GM18519 (cell line): ENCODE measurements at regions not wholly inside any gene's neighbourhood (a gene's known extent, or its start where the extent isn't known, plus 50 kb on each side); places are given as distances from the start of the nearest gene placed in this dataset.
A peak's percentile ranks its signal among the peaks of the same experiment; 100 is the strongest.
"Not testable (repeated sequence)": the region's sequence is repeated elsewhere in the genome, so short reads cannot be mapped to it uniquely, and the experiment has no call there.

Experiments used
- ATAC-seq: cut with Tn5 transposase; IDR thresholded peaks from one replicate; pipeline ENCODE4 v1.9.1; 2021; ENCODE audit warnings: mild to moderate bottlenecking, moderate library complexity; ENCODE audit not compliant: unreplicated experiment, low FRiP score

- no peak for ATAC-seq
Observed at GRCh38 chr2:104904889-104905288, 51.0 kb downstream of the POU3F3 start.

- ATAC-seq: no peak
Observed at GRCh38 chr2:104909317-104909716, 55.4 kb downstream of the POU3F3 start.

- peak; percentile 44 for ATAC-seq
Observed at GRCh38 chr2:104914509-104914908, 60.6 kb downstream of the POU3F3 start.

GRCh38 chr2:104915107-104915793 is 61.3 kb downstream of the POU3F3 start:
- ATAC-seq: no peak

GRCh38 chr2:104919127-104919526 is 65.2 kb downstream of the POU3F3 start:
- ATAC-seq: no peak

- ATAC-seq: no peak
Observed at GRCh38 chr2:104923665-104924064, 69.8 kb downstream of the POU3F3 start.

- ATAC-seq: no peak
Observed at GRCh38 chr2:104929663-104930062, 75.7 kb downstream of the POU3F3 start.

GRCh38 chr2:104930732-104931131 is 76.8 kb downstream of the POU3F3 start:
- ATAC-seq: no peak

- peak; percentile 46 for ATAC-seq
Observed at GRCh38 chr2:104932243-104932642, 78.3 kb downstream of the POU3F3 start.

GRCh38 chr2:104933151-104933917 is 79.4 kb downstream of the POU3F3 start:
- no peak for ATAC-seq

- no peak for ATAC-seq
Observed at GRCh38 chr2:104936527-104936926, 82.6 kb downstream of the POU3F3 start.

- peak; percentile 94 for ATAC-seq
Observed at GRCh38 chr2:104938231-104938941, 84.5 kb downstream of the POU3F3 start.

GRCh38 chr2:104939570-104940217 is 85.8 kb downstream of the POU3F3 start:
- ATAC-seq: no peak

GRCh38 chr2:104944495-104944894 is 90.6 kb downstream of the POU3F3 start:
- ATAC-seq: no peak

- ATAC-seq: no peak
Observed at GRCh38 chr2:104945121-104945520, 91.2 kb downstream of the POU3F3 start.

GRCh38 chr2:104945866-104946265 is 92.0 kb downstream of the POU3F3 start:
- ATAC-seq: no peak

GRCh38 chr2:104947456-104947855 is 90.4 kb upstream of the MRPS9 start:
- ATAC-seq: not testable (repeated sequence)

GRCh38 chr2:104952976-104953375 is 84.9 kb upstream of the MRPS9 start:
- no peak for ATAC-seq

- ATAC-seq: no peak
Observed at GRCh38 chr2:104965900-104966299, 72.0 kb upstream of the MRPS9 start.

GRCh38 chr2:104969564-104969963 is 68.3 kb upstream of the MRPS9 start:
- ATAC-seq: no peak

- ATAC-seq: no peak
Observed at GRCh38 chr2:104975371-104975770, 62.5 kb upstream of the MRPS9 start.
